GM18508 (cell line): ENCODE measurements at regions not wholly inside any gene's neighbourhood (a gene's known extent, or its start where the extent isn't known, plus 50 kb on each side); places are given as distances from the start of the nearest gene placed in this dataset.
"Not testable (repeated sequence)": the region's sequence is repeated elsewhere in the genome, so short reads cannot be mapped to it uniquely, and the experiment has no call there.

Experiments
- ATAC-seq: cut with Tn5 transposase; IDR thresholded peaks from one replicate; pipeline ENCODE4 v1.9.1; 2021; ENCODE audit warnings: moderate number of reproducible peaks; ENCODE audit not compliant: insufficient read depth, unreplicated experiment

DNA sequence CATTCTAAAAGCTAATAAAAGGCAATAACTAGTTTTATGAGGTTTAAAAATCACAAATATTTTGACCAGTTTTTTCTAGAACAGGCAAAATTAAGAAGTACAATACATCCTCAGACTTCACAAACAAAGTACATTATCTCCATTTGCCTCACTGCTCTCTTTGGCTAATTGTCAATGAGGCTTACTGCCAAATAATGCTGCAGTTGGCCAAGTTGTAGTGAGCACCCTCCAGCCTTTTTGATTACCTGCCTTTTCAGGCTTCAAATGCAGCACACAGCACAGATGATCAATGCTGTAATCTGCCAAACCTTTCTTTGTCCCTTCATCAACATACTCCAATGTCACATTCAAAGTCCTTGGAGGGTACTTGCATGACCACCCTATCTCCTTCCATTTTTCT is 605.2 kb downstream of the KLHL13 start:
- ATAC-seq: no peak

DNA sequence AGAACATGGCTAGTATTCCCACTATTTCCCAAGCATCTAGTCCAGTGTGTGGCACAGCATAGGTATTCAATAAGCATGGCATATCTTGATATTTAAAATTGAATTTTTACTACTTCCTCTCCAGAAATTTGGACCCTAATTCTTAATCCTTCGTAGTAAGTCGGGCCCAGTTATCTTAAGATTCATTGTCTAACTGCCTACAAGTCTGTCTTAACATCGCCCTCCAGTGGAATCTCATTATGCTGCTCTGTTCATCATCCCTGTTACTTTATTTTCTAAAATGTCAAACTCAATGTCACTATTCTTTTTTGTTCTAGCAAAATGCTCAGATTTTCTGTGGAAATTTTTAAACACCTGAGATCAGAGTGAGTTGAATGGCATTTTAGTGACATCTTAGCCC is 606.2 kb downstream of the KLHL13 start:
- no peak for ATAC-seq

DNA sequence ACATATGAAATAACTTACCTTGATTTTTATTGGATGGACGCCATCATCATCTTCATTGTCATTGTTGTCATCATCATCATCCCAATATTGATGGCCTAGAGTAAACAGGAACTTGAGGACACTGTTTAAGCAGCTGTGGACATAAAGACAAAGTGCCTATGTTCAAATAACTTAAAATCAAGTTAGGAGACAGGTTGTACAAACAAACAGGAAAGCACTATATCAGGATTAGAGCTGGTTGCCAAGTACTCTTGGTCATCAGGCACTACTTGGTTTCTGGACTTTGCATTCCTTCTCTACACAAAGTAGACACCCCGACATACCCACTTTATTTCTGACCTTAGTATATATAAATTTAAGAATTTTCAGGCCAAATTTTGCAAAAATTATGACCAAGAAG is 608.6 kb downstream of the KLHL13 start:
- no peak for ATAC-seq

DNA sequence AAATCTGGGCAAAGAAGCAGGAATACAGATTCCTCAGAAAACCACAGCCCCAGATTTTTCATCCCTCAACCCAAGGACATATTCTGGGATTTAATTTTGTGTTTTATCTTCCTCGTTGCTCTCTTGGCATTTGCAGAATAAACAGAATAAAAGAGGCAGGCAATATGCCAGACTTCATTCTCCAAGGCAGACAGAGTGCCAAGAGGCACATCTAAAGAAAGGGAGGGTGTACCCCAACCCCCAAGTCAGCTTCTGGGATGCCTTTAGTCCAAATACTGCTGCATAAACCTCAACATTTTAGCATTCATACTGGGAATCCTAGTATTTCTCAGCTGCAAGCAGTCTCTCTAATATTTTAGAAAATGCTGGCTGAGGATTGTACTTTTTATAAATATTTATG is 629.2 kb downstream of the KLHL13 start:
- ATAC-seq: no peak

DNA sequence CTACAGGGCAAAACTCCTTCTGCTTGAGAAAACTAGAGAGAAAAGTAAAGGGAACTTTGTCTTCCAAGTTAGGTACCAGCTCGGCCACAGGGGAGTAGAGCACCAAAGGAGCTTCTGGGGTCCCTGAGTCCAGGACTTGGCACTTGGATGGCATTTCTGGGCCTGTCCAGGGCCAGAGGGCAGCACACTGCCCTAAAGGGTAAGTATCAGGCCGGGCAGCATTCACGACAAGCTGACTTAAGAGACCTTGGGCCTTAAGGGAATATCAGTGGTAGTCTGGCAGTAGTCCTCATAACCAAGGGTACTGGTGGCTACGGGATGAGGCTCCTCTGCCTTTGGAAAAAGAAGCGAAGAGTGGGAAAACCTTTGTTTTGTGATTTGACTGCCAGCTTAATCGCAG is 632.7 kb downstream of the KLHL13 start:
- no peak for ATAC-seq

DNA sequence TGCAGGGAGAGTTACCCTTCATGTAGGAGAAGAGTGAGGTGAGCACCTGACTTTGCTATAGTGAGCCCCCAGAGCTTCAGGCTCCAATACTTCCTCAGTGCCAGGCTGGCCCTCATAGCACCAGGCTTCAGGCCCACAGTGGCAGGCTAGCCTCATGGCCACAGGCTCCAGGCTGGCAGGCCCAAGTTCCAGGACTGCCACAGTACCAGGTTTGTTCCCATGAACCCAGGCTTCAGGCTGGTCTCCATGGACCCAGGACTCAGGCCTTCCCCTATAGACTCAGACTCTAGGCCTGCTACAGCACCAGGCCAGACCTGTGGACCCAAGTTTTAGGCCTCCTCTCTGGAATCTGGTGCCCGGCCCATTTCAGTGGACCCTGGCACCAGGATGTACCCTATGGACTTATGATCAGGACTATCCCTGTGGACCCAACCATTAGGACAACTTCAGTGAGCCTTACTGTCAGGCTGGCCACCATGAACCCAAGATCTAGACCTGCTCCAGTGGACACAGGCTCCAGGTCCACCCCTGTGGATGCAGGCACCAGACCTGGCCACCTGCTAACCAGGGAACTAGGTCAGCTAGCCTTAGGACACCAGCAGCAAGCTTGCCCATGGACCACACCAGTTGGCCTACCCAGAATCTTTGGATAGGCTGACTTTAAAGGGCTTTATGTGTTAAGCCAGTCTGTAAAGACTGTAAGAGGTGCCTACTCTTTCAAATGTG is 658.2 kb downstream of the KLHL13 start:
- no peak for ATAC-seq

DNA sequence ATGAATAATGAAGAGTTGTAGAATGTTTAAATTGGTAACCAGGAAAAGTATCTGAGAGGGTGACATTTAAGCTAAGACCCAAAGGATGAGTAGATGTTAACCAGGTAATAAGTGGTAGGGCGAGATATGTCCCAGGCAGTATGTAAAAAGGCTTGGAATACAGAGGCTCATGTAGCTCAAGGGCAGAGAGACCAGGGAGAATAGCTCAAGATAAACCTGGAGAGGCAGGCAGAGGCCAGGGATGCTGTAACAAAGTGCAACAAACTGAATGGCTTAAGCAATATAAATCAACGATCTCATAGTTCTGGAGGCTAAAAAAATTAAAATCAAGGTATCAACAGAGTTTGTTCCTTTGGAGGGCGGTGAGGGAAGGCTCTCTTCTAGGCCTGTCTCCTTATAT is 660.8 kb downstream of the KLHL13 start:
- no peak for ATAC-seq

DNA sequence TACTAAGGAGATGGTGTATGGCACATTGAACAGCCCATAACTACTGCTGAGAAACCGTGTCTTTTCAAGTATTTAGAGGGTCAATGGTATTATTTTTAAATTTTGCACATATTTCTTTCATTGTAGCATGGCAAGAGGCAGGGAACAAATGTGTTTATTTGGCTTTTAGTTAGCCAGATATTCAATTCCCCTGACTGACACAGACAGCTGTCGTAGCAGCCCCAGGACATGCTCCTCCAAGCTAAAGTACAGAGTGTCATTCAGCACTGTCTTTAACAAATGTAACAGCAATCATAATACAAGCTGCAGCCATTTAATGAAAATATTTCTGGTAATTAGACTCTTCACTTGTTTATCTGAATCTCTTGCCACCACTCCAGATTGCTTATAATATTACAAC is 687.1 kb downstream of the KLHL13 start:
- ATAC-seq: no peak

DNA sequence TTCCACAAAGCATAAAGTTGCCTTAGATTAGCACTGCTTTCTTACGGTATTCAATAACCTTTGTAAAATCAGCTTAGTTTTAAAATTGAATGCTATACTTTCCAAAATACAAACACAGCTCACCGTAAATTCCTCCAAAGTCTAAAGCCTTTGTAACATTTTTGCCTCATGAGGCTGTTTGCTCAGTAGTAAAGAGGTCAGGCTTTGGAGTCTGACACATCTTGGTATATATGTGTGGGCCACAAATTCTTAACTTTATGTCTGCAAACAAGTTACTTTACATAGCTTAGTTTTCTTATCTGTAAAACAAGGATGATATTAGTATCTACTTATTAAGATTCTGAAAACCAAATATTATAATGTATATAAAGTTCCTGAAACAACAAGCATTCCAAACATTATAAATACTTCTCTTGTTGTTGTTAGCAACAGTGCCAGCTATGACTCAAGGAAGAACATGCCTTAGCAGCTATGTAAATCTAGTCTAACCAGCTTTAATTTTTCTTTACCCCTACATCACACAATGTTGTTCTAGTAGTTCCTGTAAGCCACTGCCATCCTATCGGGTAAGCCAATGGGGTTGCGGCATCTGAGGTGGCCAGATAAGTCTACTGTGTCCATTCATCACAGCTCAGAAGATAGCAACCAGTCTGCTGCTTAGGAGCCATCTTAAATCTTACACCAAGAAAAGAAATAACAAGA is 709.0 kb downstream of the KLHL13 start:
- no peak for ATAC-seq

DNA sequence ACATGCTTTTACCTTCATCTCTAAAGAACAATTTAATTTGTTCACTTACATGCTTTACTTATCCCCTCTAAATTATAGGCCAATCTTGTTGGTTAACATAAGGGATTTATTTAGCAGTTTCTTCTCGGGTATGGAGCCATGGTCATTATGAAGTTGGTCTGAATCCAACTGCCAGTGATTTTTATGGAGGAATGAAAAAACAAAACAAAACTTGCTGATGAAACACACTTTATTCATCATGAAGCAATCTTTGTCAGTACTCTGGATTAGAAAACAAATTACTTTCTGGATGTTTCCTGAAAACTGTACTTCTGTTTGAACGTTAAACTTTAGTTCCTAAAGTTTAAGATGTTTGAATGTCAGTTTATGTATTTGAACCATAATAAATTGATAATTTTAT is 715.8 kb downstream of the KLHL13 start:
- ATAC-seq: no peak

DNA sequence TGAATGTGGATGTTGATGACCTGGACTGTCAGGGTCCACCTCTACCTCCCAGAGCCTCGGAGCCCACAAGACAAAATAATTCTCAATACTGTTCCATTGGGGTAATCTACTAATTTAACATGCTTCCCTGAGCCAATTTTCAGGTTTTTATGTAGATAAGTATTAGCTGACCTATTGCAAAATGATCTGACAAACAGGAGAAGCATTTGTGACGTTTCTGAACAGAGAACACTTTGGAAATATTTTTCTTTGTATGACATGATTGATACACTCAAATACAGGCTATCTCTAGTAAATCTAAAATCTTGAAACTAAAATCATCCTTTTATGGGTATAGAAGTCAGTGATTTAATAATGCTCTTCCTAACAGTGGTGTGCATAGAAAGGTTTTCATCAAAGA is 716.6 kb downstream of the KLHL13 start:
- no peak for ATAC-seq

DNA sequence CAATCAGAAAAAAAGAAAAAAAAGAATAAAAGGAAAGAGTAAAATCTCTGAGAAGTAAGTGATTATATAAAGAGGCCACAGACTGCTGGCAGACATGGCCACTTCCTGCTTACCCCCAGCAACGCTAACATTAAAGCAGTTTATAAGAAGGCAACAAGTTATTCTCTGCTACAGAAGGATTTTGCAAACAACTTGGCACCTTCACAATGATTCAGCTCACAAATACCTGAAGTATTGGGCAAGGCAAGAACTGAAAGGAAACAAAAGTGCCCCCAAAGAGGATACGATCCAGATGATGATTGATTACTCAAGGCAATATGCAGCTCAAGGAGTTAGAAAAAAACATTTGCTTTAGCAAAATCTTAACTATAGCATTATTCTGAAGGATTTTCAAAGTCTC is 718.8 kb downstream of the KLHL13 start:
- no peak for ATAC-seq

DNA sequence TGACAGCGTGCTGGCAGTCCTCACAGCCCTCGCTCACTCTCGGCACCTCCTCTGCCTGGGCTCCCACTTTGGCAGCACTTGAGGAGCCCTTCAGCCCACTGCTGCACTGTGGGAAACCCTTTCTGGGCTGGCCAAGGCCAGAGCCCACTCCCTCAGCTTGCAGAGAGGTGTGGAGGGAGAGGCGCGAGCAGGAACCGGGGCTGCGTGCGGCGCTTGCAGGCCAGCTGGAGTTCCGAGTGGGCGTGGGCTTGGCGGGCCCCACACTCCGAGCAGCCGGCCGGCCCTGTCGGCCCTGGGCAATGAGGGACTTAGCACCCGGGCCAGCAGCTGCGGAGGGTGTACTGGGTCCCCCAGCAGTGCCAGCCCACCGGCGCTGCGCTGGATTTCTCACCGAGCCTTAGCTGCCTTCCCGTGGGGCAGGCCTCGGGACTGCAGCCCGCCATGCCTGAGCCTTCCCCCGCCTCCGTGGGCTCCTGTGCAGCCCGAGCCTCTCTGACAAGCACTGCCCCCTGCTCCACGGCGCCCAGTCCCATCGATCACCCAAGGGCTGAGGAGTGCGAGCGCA is 722.0 kb downstream of the KLHL13 start:
- ATAC-seq: not testable (repeated sequence)

DNA sequence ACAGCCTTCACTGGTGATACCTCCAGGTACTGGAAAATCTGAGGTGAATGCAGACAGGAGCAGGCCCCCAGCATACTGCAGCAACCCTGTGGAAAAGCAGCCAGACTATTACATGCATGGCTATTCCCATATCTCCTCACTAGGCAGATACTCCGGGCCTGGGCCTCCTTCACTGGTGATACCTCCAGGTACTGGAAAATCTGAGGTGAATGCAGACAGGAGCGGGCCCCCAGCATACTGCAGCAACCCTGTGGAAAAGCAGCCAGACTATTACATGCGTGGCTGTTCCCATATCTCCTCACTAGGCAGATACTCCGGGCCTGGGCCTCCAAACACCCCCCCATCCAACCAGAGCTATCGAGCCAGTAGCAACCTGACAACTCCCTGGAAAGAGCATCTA is 724.2 kb downstream of the KLHL13 start:
- not testable (repeated sequence) for ATAC-seq

DNA sequence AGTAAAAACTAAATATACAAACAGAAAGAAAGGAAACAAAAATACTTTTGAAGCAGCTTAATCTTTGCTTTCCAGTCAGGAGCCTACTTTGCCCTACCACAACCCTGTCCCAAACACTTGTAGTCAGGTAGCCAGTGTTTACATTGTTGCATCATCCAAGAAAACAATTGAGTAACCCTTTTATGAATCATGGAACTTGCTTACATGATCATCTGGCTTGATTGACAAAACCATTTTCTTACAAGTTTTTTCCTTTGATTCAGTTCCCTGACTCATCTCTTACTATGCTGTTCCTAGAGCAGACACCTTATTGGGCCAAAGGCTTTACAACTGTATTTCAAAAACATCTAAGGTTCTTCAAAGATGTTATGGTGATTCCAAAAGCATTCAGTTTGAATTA is 740.1 kb downstream of the KLHL13 start:
- ATAC-seq: no peak

DNA sequence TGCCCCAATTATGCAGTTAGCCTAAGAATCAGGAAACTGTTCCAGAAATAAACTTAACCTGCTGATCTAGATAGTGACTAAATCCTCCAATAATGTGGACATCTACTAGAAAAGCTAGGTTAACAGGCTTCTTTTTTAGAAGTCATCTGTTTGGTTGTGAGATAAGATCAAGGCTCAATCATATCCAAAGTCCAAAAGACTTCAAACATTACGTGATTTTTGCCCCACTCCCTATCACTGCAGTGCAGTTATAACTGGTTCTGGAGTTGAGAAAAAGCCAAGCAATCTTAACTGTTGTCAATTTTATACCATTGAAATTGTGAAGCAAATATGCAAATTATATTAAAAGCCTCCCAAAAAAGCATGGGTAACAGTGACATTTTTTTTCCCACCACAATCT is 781.4 kb downstream of the KLHL13 start:
- ATAC-seq: no peak

DNA sequence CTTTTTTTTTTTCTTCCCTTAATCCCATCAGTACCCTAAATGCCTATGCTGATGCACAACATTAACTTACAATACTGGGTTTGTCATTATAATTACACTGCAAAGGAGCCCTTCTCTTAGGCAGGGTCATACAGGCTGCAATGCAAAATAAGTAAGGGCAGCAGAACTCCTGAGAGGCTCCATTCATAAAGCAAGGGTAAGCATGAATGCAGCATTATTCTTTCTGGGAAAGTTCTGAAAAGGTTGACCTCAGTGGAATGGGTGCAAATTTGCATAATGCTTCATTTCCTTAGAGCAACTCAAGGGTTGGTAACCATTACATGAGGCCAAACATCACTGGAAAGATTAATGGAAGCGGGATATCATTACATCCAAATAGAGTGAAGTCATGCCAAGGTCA is 789.2 kb downstream of the KLHL13 start:
- ATAC-seq: no peak

DNA sequence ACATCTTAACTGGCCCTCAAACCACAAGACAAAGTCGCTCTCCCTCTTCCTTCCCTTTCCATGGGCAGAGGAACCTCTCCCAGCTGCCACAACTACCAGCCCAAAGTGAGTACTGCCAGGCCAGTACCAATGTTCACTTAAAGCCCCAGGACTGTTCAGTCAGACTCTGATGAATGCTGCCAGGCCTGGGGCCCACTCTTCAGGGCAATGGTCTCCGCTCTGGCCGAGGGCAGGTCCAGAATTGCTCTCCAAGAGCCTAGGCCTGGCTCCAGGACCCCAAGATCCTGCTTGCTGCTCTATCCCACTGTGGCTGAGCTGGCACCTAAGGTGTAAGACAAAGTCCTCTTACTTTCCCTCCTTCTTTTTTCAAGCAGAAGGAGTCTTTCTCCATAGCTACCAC is 790.9 kb downstream of the KLHL13 start:
- ATAC-seq: no peak

DNA sequence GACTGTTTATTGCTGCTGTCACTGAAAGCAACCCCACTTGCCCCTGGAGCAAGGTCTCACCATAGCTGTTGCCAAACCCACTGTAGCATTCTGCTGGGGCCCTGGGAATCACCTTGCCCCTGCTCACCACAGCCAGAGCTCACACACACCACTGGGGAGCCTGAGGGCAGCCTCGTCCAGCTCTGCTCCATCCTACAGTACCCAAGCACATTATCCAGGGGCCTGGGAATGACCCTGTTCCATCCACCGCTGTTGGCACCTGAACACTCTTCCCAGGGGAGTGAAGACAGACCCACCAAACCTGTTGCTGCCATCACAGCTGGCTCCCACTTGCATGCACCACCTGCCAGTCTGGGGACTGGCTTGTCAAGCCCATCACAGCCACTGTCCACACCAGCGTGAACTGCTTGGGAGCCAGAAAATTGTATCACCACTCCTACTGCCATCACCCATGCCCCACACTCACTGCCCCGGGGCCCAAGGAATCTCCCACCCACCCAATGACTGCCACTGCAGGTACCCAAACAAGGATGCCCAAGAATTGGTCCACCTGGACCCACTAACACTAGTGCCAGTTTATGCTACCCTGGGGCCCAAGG is 811.3 kb downstream of the KLHL13 start:
- no peak for ATAC-seq

DNA sequence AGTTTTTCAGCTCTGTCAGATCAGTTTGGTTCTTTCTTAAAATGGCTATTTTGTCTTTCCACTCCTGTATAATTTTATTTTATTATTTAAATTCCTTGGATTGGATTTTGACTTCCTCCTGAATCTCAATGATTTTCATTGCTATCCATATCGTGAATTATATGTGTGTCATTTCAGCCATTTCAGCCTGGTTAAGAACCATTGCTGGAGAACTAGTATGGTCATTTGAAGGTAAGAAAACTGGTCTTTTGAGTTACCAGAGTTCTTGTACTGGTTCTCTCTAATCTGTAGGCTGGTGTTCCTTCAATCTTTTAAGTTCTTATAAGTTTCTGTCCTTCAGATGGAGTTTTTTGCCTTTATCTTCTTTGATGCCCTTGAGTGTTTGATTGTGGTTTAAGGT is 815.5 kb downstream of the KLHL13 start:
- ATAC-seq: no peak

DNA sequence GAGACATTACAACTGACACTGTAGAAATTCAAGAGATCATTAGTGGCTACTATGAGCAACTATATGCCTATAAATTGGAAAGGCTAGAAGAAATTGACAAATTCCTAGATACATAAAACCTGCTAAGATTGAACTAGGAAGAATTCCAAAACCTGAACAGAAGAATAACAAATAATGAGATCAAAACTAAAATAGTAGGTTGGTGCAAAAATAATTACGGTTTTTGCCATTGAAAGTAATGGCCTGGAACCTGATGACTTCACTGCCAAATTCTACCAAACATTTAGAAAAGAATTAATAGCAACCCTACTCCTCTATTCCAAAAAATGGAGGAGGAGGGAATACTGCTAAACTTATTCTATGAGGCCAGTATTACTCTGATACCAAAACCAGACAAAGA is 824.9 kb downstream of the KLHL13 start:
- no peak for ATAC-seq
